Colonic mucosa (tissue), 4 donors: ENCODE measurements at regions not wholly inside any gene's neighbourhood (a gene's known extent, or its start where the extent isn't known, plus 50 kb on each side); places are given as distances from the start of the nearest gene placed in this dataset.

Source experiments
- DNase-seq: peaks from one replicate; pipeline ENCODE4 v3.0.0-alpha.2; 2020
- H3K27ac ChIP-seq: fragments of 200-600 bp; one replicate; pipeline ENCODE4 v1.8.0; 2021
- H3K27me3 ChIP-seq: fragments of 200-600 bp; one replicate; pipeline ENCODE4 v1.8.0; 2021
- H3K36me3 ChIP-seq: fragments of 200-600 bp; one replicate; pipeline ENCODE4 v1.8.0; 2021
- H3K4me1 ChIP-seq: fragments of 200-600 bp; one replicate; pipeline ENCODE4 v1.8.0; 2021; ENCODE audit warnings: mild to moderate bottlenecking
- H3K4me3 ChIP-seq: fragments of 200-600 bp; one replicate; pipeline ENCODE4 v1.8.0; 2021
- H3K9ac ChIP-seq, 2 donors: one replicate each; pipeline ENCODE4 v1.7.0; 2013; ENCODE audit warnings: control low read depth in 2 of 2, low read depth in 2 of 2, low read length in 2 of 2
- H3K9me3 ChIP-seq: fragments of 200-600 bp; one replicate; pipeline ENCODE4 v1.8.0; 2021
- CTCF ChIP-seq: fragments of 200-600 bp; IDR thresholded peaks from one replicate; pipeline ENCODE4 v1.8.0; 2022; ENCODE audit warnings: antibody characterized with exemption, mild to moderate bottlenecking
- intact Hi-C: fragments of 100-400 bp; cut with DNase I; formaldehyde crosslinking; loops from one replicate; pipeline ENCODE4 v1.14.1; 2022
- donor health status: healthy.
- donor health status: DM: no; HTN: no; CAD: no.
- donor health status: DM: no; HTN: no; CAD: no.

DNA sequence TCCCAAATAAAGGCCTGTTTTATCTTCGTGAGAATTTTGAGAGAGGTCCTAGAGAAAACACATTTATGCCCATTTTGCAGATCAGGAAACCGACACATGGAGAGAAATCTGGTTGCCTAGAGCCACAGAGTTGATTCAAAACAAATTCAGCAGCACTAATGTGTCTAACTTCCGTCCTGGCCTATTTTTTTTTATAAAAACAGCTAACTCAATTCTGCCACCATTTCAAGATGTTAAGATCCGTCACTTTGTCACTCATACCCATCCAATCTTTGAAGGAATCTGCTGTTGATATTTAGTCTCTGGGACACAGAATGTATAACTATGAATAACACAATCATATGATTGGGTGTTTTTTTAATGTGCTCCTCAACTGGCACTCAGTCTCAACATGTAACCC, 611.1 kb upstream of the ARID1B start:
- TF ChIP-seq CTCF, result no peak
- intact Hi-C loops, result no loop called here
- no peak overlapping the region for H3K27ac ChIP-seq
- no peaks in the 10 kb centered on the region for H3K36me3 ChIP-seq
- no peaks in the 10 kb centered on the region for H3K4me1 ChIP-seq
- no peak for DNase-seq
- no peak overlapping the region for H3K9ac ChIP-seq
- H3K27me3 ChIP-seq, result no peaks in the 10 kb centered on the region
- H3K4me3 ChIP-seq, result no peak overlapping the region
- H3K9me3 ChIP-seq, result no peaks in the 10 kb centered on the region

GRCh38 chr6:156164701-156165452, 612.3 kb upstream of the ARID1B start:
- Histone ChIP-seq H3K4me3 (no peak overlapping the region), H3K9ac (no peak overlapping the region), H3K9me3 (no peaks in the 10 kb centered on the region), H3K27ac (no peak overlapping the region), H3K27me3 (no peaks in the 10 kb centered on the region), H3K36me3 (no peaks in the 10 kb centered on the region), H3K4me1 (no peaks in the 10 kb centered on the region)
- no peak for DNase-seq
- TF ChIP-seq CTCF, result no peak
- intact Hi-C loops, result no loop called here

GRCh38 chr6:156163311-156163710, 613.9 kb upstream of the ARID1B start:
- no peak overlapping the region for H3K9ac ChIP-seq
- intact Hi-C loops, result no loop called here
- no peaks in the 10 kb centered on the region for H3K27me3 ChIP-seq
- TF ChIP-seq CTCF, result no peak
- no peak overlapping the region for H3K27ac ChIP-seq
- no peak overlapping the region for H3K4me3 ChIP-seq
- no peak for DNase-seq
- no peaks in the 10 kb centered on the region for H3K36me3 ChIP-seq
- H3K4me1 ChIP-seq, result no peaks in the 10 kb centered on the region
- H3K9me3 ChIP-seq, result no peaks in the 10 kb centered on the region

GRCh38 chr6:156161471-156161870, 615.7 kb upstream of the ARID1B start:
- intact Hi-C loops, result no loop called here
- Histone ChIP-seq H3K4me3 (no peak overlapping the region), H3K4me1 (no peaks in the 10 kb centered on the region), H3K27ac (no peak overlapping the region), H3K9me3 (no peaks in the 10 kb centered on the region), H3K9ac (no peak overlapping the region), H3K27me3 (no peaks in the 10 kb centered on the region), H3K36me3 (no peaks in the 10 kb centered on the region)
- DNase-seq, result no peak
- TF ChIP-seq CTCF, result no peak

GRCh38 chr6:156160795-156161165, 616.4 kb upstream of the ARID1B start:
- intact Hi-C loops, result no loop called here
- Histone ChIP-seq H3K9ac (no peak overlapping the region), H3K4me3 (no peak overlapping the region)

More at GRCh38 chr6:156160795-156161165, 616.4 kb upstream of the ARID1B start:
- H3K27ac ChIP-seq, result no peak overlapping the region
- H3K36me3 ChIP-seq, result no peaks in the 10 kb centered on the region
- DNase-seq, result no peak
- no peak for TF ChIP-seq CTCF
- no peaks in the 10 kb centered on the region for H3K4me1 ChIP-seq
- no peaks in the 10 kb centered on the region for H3K9me3 ChIP-seq
- no peaks in the 10 kb centered on the region for H3K27me3 ChIP-seq
